Stimulated activated naive B cell treated with anti-CD40 and anti-IgM and Interleukin-4, amounts not matched to agents 10 μg/mL and 1 μg/mL and 100 μg/mL, for 72 hours (primary cell): ENCODE measurements at regions not wholly inside any gene's neighbourhood (a gene's known extent, or its start where the extent isn't known, plus 50 kb on each side); places are given as distances from the start of the nearest gene placed in this dataset.
"Not testable (repeated sequence)": the region's sequence is repeated elsewhere in the genome, so short reads cannot be mapped to it uniquely, and the experiment has no call there.

Experiments used
- ATAC-seq, 2 donors: fragments of 150-1000 bp; cut with Tn5 transposase; replicated peaks; 2 replicates each; pipeline ENCODE4 v1.10.0; 2021; ENCODE audit warnings: moderate library complexity in 1 of 2
- DNase-seq: peaks from one replicate; pipeline ENCODE4 v3.0.0; 2021
- H3K27ac Mint-ChIP-seq: one replicate; pipeline ENCODE4 v1.8.0; 2022; ENCODE audit warnings: mild to moderate bottlenecking, mixed read lengths
- H3K27me3 Mint-ChIP-seq, 2 donors: one replicate each; pipeline ENCODE4 v1.8.0; 2022; ENCODE audit warnings: mixed read lengths in 2 of 2
- H3K36me3 Mint-ChIP-seq, 2 donors: one replicate each; pipeline ENCODE4 v1.8.0; 2022; ENCODE audit warnings: mixed read lengths in 2 of 2, mild to moderate bottlenecking in 1 of 2
- H3K4me1 Mint-ChIP-seq, 2 donors: one replicate each; pipeline ENCODE4 v1.8.0; 2022; ENCODE audit warnings: mixed read lengths in 2 of 2, mild to moderate bottlenecking in 1 of 2
- H3K4me3 Mint-ChIP-seq, 2 donors: one replicate each; pipeline ENCODE4 v1.8.0; 2022; ENCODE audit warnings: mild to moderate bottlenecking in 2 of 2, mixed read lengths in 2 of 2, moderate library complexity in 1 of 2
- H3K9me3 Mint-ChIP-seq, 2 donors: one replicate each; pipeline ENCODE4 v1.8.0; 2022; ENCODE audit warnings: mixed read lengths in 2 of 2, mild to moderate bottlenecking in 1 of 2

GRCh38 chrX:96183391-96183790, 501.3 kb upstream of the DIAPH2 start:
- Mint-ChIP-seq H3K36me3 (no peaks in the 10 kb centered on the region), H3K9me3 (no peaks in the 10 kb centered on the region), H3K4me3 (no peak overlapping the region), H3K27ac (no peak overlapping the region), H3K27me3 (no peaks in the 10 kb centered on the region), H3K4me1 (no peaks in the 10 kb centered on the region)
- ATAC-seq (no peak), DNase-seq (no peak)

- Mint-ChIP-seq H3K27ac (no peak overlapping the region), H3K27me3 (no peaks in the 10 kb centered on the region), H3K4me1 (no peaks in the 10 kb centered on the region), H3K9me3 (no peaks in the 10 kb centered on the region), H3K36me3 (no peaks in the 10 kb centered on the region), H3K4me3 (no peak overlapping the region)
- DNase-seq (no peak), ATAC-seq (no peak)
Measured at GRCh38 chrX:96183843-96184242, 500.8 kb upstream of the DIAPH2 start.

- ATAC-seq (no peak), DNase-seq (no peak)
- no peak overlapping the region for H3K4me3 Mint-ChIP-seq
- peaks cover 1 to 4% of the 10 kb centered on the region in 2 donors for H3K9me3 Mint-ChIP-seq
- H3K27me3 Mint-ChIP-seq = no peaks in the 10 kb centered on the region
- no peaks in the 10 kb centered on the region for H3K36me3 Mint-ChIP-seq
- H3K27ac Mint-ChIP-seq = no peak overlapping the region
- H3K4me1 Mint-ChIP-seq = no peaks in the 10 kb centered on the region
Measured at GRCh38 chrX:96204928-96205327, 479.7 kb upstream of the DIAPH2 start.

GRCh38 chrX:96211953-96212352, 472.7 kb upstream of the DIAPH2 start:
- Mint-ChIP-seq H3K36me3 (peaks cover 0 to 1% of the 10 kb centered on the region in 2 donors), H3K4me3 (no peak overlapping the region)

GRCh38 chrX:96214681-96215080, 470.0 kb upstream of the DIAPH2 start:
- not testable (repeated sequence) for H3K4me1 Mint-ChIP-seq, H3K36me3 Mint-ChIP-seq, ATAC-seq, H3K4me3 Mint-ChIP-seq, H3K27me3 Mint-ChIP-seq, H3K27ac Mint-ChIP-seq, DNase-seq
- H3K9me3 Mint-ChIP-seq = peaks cover 3 to 14% of the 10 kb centered on the region in 2 donors

More at GRCh38 chrX:96211953-96212352, 472.7 kb upstream of the DIAPH2 start:
- Mint-ChIP-seq H3K9me3 (peaks cover 3 to 14% of the 10 kb centered on the region in 2 donors), H3K4me1 (no peaks in the 10 kb centered on the region), H3K27ac (no peak overlapping the region), H3K27me3 (no peaks in the 10 kb centered on the region)
- ATAC-seq (no peak), DNase-seq (no peak)

- H3K4me3 Mint-ChIP-seq = no peak overlapping the region
- DNase-seq = no peak
- H3K36me3 Mint-ChIP-seq = no peaks in the 10 kb centered on the region
- no peaks in the 10 kb centered on the region for H3K4me1 Mint-ChIP-seq
- H3K27ac Mint-ChIP-seq = no peak overlapping the region
- peaks cover 0 to 2% of the 10 kb centered on the region in 2 donors for H3K9me3 Mint-ChIP-seq
- no peak for ATAC-seq
- H3K27me3 Mint-ChIP-seq = no peaks in the 10 kb centered on the region
Measured at GRCh38 chrX:96224279-96224678, 460.4 kb upstream of the DIAPH2 start.

- no peaks in the 10 kb centered on the region for H3K36me3 Mint-ChIP-seq
- H3K27ac Mint-ChIP-seq = no peak overlapping the region
- H3K4me1 Mint-ChIP-seq = no peaks in the 10 kb centered on the region
- DNase-seq (no peak), ATAC-seq (no peak)
- H3K27me3 Mint-ChIP-seq = no peaks in the 10 kb centered on the region
- no peak overlapping the region for H3K4me3 Mint-ChIP-seq
- H3K9me3 Mint-ChIP-seq = peaks cover 2 to 4% of the 10 kb centered on the region in 2 donors
Measured at GRCh38 chrX:96244955-96245354, 439.7 kb upstream of the DIAPH2 start.

- ATAC-seq = no peak
- H3K36me3 Mint-ChIP-seq = no peaks in the 10 kb centered on the region
- DNase-seq = no peak
- no peak overlapping the region for H3K27ac Mint-ChIP-seq
- H3K4me3 Mint-ChIP-seq = no peak overlapping the region
- peaks cover 2 to 4% of the 10 kb centered on the region in 2 donors for H3K9me3 Mint-ChIP-seq
- no peaks in the 10 kb centered on the region for H3K27me3 Mint-ChIP-seq
- no peaks in the 10 kb centered on the region for H3K4me1 Mint-ChIP-seq
Measured at GRCh38 chrX:96246436-96246835, 438.2 kb upstream of the DIAPH2 start.
